SK-N-SH (cell line): ENCODE measurements at regions not wholly inside any gene's neighbourhood (a gene's known extent, or its start where the extent isn't known, plus 50 kb on each side); places are given as distances from the start of the nearest gene placed in this dataset.

Source experiments
- CHD2 ChIP-seq: fragments of 150-350 bp; IDR thresholded peaks from 2 replicates; pipeline ENCODE4 v1.6.1; 2018; ENCODE audit warnings: low read length; ENCODE audit not compliant: partially characterized antibody
- CTCF ChIP-seq: fragments of 200-600 bp; sonication (generic); IDR thresholded peaks from 2 replicates; pipeline ENCODE4 v1.6.1; 2017; ENCODE audit warnings: antibody characterized with exemption, mild to moderate bottlenecking, moderate library complexity
- EP300 ChIP-seq, 2 experiments: IDR thresholded peaks; 2 replicates each; pipeline versions ENCODE4 v1.4.0 to v1.6.1; 2012; ENCODE audit warnings: borderline replicate concordance in 1 of 2, low read depth in 1 of 2, low read length in 1 of 2
- GABPA ChIP-seq: IDR thresholded peaks from 2 replicates; pipeline ENCODE4 v1.4.0; 2012; ENCODE audit warnings: low read depth, mild to moderate bottlenecking
- MXI1 ChIP-seq: IDR thresholded peaks from 2 replicates; pipeline ENCODE4 v1.6.1; 2012; ENCODE audit warnings: mild to moderate bottlenecking, low read depth, low read length, improper control_type of control experiment
- REST ChIP-seq: IDR thresholded peaks from 2 replicates; pipeline ENCODE4 v1.6.1; 2012; ENCODE audit warnings: mild to moderate bottlenecking, low read depth, low read length, moderate library complexity
- RFX5 ChIP-seq: IDR thresholded peaks from 2 replicates; pipeline ENCODE4 v1.6.1; 2012; ENCODE audit warnings: mild to moderate bottlenecking, improper control_type of control experiment, low read length
- RXRA ChIP-seq: IDR thresholded peaks from 2 replicates; pipeline ENCODE4 v1.4.0; 2012; ENCODE audit warnings: low read depth, mild to moderate bottlenecking, borderline replicate concordance
- TAF1 ChIP-seq: IDR thresholded peaks from 2 replicates; pipeline ENCODE4 v1.6.1; 2012; ENCODE audit warnings: low read depth, mild to moderate bottlenecking, low read length, moderate library complexity, borderline replicate concordance
- YY1 ChIP-seq: IDR thresholded peaks from 2 replicates; pipeline ENCODE4 v1.4.0; 2012; ENCODE audit warnings: low read depth, mild to moderate bottlenecking

- TF ChIP-seq CTCF, result no peak
- no peak for TF ChIP-seq MXI1
- TF ChIP-seq REST, result no peak
- TF ChIP-seq RFX5, result no peak
- no peak for TF ChIP-seq YY1
- TF ChIP-seq TAF1, result no peak
- no peak for TF ChIP-seq GABPA
- no peak for TF ChIP-seq RXRA
- no peak for TF ChIP-seq EP300 (IDR thresholded peaks at IDR 0.05; ENCODE audit: borderline replicate concordance in 1 of 2, low read depth in 1 of 2, low read length in 1 of 2)
- no peak for TF ChIP-seq CHD2
These were observed 1438.8 kb downstream of the PCDH7 start for GRCh38 chr4:32158961-32159360.
